ENCODE measurements at regions not wholly inside any gene's neighbourhood (a gene's known extent, or its start where the extent isn't known, plus 50 kb on each side); places are given as distances from the start of the nearest gene placed in this dataset.

DNA sequence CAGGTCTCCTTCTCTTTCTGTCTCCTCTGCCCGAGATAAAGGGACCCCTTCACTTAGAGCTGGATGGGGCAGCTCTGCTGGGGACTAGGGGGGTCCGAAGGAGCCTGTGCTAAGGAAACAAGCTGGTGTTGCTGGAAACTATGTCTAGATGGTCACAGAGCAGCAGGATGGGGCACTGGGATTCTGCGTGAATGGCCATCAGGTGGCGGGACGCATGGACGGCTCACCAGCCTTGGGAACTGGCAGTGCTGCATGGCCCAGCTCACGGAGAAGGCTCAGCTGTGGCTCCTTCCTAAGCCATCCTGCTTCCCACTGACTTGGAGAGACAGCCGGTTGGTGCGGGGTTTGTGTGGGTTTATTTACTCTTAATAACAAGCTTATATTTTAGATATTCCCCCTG, 411.8 kb downstream of the ZNF536 start:
- TF ChIP-seq CTCF (IDR thresholded peaks at IDR 0.05) (no peak), EZH2 (IDR thresholded peaks at IDR 0.05) (no peak)

Measured in neural progenitor cell (in vitro differentiated cells).